NB4 (cell line): ENCODE measurements at regions not wholly inside any gene's neighbourhood (a gene's known extent, or its start where the extent isn't known, plus 50 kb on each side); places are given as distances from the start of the nearest gene placed in this dataset.

Source experiments
- POLR2A ChIP-seq: IDR thresholded peaks from 2 replicates; pipeline ENCODE4 v1.6.1; 2011; ENCODE audit warnings: mild to moderate bottlenecking; ENCODE audit not compliant: insufficient read length; ENCODE audit errors: extremely low read depth
- TF ChIP-seq, protein P1 (sequence below): IDR thresholded peaks from 2 replicates; pipeline ENCODE4 v1.6.1; 2011; ENCODE audit warnings: low read depth, low read length
- TF ChIP-seq, protein P2 (sequence below): IDR thresholded peaks from one replicate; pipeline ENCODE4 v1.5.1; 2012; ENCODE audit warnings: low read depth, low read length

DNA sequence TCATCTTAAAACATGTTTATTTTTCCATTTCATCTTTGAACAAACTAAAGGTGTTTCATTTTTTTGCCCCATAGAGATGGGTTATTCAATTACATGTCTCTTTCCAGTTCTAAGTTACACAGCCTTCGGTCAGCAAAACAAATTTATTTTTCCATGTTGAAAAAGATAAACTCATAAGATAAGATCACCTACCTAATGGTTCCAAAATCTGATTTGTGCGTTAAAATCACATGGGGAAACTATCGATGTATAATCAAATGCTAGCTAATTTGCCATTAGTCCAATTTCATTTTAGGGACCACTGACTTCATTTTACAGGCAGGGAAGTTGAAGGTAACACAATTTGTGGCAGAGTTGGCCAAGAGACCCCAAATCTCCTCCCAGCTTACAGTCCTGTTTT lies 67.2 kb upstream of the ACSL1 start:
- no peak for TF ChIP-seq POLR2A
- TF ChIP-seq, protein P1, sequence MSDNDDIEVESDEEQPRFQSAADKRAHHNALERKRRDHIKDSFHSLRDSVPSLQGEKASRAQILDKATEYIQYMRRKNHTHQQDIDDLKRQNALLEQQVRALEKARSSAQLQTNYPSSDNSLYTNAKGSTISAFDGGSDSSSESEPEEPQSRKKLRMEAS, result no peak
- TF ChIP-seq, protein P2, sequence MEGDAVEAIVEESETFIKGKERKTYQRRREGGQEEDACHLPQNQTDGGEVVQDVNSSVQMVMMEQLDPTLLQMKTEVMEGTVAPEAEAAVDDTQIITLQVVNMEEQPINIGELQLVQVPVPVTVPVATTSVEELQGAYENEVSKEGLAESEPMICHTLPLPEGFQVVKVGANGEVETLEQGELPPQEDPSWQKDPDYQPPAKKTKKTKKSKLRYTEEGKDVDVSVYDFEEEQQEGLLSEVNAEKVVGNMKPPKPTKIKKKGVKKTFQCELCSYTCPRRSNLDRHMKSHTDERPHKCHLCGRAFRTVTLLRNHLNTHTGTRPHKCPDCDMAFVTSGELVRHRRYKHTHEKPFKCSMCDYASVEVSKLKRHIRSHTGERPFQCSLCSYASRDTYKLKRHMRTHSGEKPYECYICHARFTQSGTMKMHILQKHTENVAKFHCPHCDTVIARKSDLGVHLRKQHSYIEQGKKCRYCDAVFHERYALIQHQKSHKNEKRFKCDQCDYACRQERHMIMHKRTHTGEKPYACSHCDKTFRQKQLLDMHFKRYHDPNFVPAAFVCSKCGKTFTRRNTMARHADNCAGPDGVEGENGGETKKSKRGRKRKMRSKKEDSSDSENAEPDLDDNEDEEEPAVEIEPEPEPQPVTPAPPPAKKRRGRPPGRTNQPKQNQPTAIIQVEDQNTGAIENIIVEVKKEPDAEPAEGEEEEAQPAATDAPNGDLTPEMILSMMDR, result no peak
